Natural killer cell (primary cell): ENCODE measurements at regions not wholly inside any gene's neighbourhood (a gene's known extent, or its start where the extent isn't known, plus 50 kb on each side); places are given as distances from the start of the nearest gene placed in this dataset.

Source experiments
- ATAC-seq, 3 donors: fragments of 150-1000 bp in 2 of 3; fragments of 200-7000 bp in 1 of 3; cut with Tn5 transposase; 1 replicate in 1 of 3; 2 replicates in 2 of 3; pipeline ENCODE4 v1.10.0; 2021; ENCODE audit warnings: mild to moderate bottlenecking in 2 of 3, moderate library complexity in 2 of 3
- DNase-seq, 2 donors: peaks; one replicate each; pipeline versions ENCODE4 v3.0.0 to v3.0.0-alpha.2; 2013 to 2021; ENCODE audit warnings: mixed read lengths in 1 of 2
- H3K27ac ChIP-seq: one replicate; pipeline ENCODE4 v1.5.1; 2013; ENCODE audit warnings: mild to moderate bottlenecking, low read length
- H3K27me3 ChIP-seq: one replicate; pipeline ENCODE4 v1.6.1; 2013; ENCODE audit warnings: low read length; ENCODE audit not compliant: control insufficient read depth, insufficient read depth
- H3K36me3 ChIP-seq: one replicate; pipeline ENCODE4 v1.6.1; 2013; ENCODE audit warnings: low read length; ENCODE audit not compliant: control insufficient read depth, insufficient read depth
- H3K4me1 ChIP-seq: one replicate; pipeline ENCODE4 v1.6.1; 2013; ENCODE audit warnings: low read length; ENCODE audit not compliant: control insufficient read depth, insufficient read depth
- H3K4me3 ChIP-seq: one replicate; pipeline ENCODE4 v1.5.1; 2013; ENCODE audit warnings: low read length
- H3K9me3 ChIP-seq: one replicate; pipeline ENCODE4 v1.6.1; 2013; ENCODE audit warnings: low read length; ENCODE audit not compliant: control insufficient read depth, insufficient read depth
- H3K27ac Mint-ChIP-seq, 2 donors: one replicate each; pipeline ENCODE4 v1.8.0; 2022; ENCODE audit warnings: mild to moderate bottlenecking in 2 of 2, mixed read lengths in 2 of 2, moderate library complexity in 1 of 2
- H3K27me3 Mint-ChIP-seq, 2 donors: one replicate each; pipeline ENCODE4 v1.8.0; 2022; ENCODE audit warnings: low read depth in 2 of 2, mixed read lengths in 2 of 2
- H3K36me3 Mint-ChIP-seq: one replicate; pipeline ENCODE4 v1.8.0; 2022; ENCODE audit warnings: mixed read lengths
- H3K4me1 Mint-ChIP-seq, 2 donors: one replicate each; pipeline ENCODE4 v1.8.0; 2022; ENCODE audit warnings: mixed read lengths in 2 of 2
- H3K4me3 Mint-ChIP-seq: one replicate; pipeline ENCODE4 v1.8.0; 2022; ENCODE audit warnings: mild to moderate bottlenecking, moderate library complexity, mixed read lengths
- H3K9me3 Mint-ChIP-seq, 2 donors: one replicate each; pipeline ENCODE4 v1.8.0; 2022; ENCODE audit warnings: mixed read lengths in 2 of 2
- WGBS: methylation state at CpG from one replicate; pipeline ENCODE4 v1.1.7; 2013; ENCODE audit warnings: missing lambda C conversion rate; ENCODE audit not compliant: insufficient coverage; 5-methylcytosine and 5-hydroxymethylcytosine counted together
- intact Hi-C: fragments of 100-400 bp; cut with micrococcal nuclease; formaldehyde crosslinking; loops from one replicate; pipeline ENCODE4 v1.14.2; 2022
- TF ChIP-seq, protein P1 (sequence below): fragments of 200-600 bp; IDR thresholded peaks from one replicate; pipeline ENCODE4 v1.8.0; 2022; ENCODE audit warnings: antibody characterized with exemption

DNA sequence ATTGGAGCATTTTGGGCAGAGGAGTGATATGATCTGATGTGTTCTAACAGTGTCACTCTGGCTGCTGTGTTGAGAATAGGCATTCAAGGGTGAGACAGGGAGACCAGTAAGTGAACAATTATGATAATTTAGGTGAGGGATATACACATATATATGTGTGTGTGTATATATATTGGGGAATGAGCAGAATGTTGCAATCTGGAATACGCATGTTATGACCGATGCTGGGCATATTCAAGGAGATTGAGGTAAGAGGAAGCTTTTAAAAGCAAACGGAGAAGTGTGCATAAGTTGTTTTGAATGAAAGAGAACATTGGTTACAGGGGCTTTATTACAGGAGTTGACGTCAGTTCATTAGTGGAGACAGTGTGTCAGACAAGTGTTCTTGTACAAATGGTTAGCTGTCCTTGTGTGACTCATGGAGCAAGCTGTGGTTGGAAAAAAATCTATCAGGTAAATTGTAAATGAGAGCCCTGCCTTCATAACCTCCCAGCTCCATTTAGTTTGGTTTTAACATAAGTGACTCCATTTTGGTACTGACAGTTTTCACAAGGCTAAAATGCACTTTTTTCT, 442.5 kb upstream of the LCORL start:
- Mint-ChIP-seq H3K36me3 (no peaks in the 10 kb centered on the region), H3K9me3 (peaks cover 13 to 15% of the 10 kb centered on the region in 2 donors), H3K27me3 (no peaks in the 10 kb centered on the region), H3K4me3 (no peak overlapping the region), H3K27ac (no peak overlapping the region), H3K4me1 (no peaks in the 10 kb centered on the region)
- 63% methylated on average over 4 of the region's 4 CpGs for WGBS
- ATAC-seq (no peak), DNase-seq (no peak)
- Histone ChIP-seq H3K4me3 (no peak overlapping the region), H3K4me1 (no peaks in the 10 kb centered on the region), H3K27ac (no peak overlapping the region), H3K27me3 (no peaks in the 10 kb centered on the region), H3K36me3 (no peaks in the 10 kb centered on the region), H3K9me3 (no peaks in the 10 kb centered on the region)
- TF ChIP-seq, protein P1, sequence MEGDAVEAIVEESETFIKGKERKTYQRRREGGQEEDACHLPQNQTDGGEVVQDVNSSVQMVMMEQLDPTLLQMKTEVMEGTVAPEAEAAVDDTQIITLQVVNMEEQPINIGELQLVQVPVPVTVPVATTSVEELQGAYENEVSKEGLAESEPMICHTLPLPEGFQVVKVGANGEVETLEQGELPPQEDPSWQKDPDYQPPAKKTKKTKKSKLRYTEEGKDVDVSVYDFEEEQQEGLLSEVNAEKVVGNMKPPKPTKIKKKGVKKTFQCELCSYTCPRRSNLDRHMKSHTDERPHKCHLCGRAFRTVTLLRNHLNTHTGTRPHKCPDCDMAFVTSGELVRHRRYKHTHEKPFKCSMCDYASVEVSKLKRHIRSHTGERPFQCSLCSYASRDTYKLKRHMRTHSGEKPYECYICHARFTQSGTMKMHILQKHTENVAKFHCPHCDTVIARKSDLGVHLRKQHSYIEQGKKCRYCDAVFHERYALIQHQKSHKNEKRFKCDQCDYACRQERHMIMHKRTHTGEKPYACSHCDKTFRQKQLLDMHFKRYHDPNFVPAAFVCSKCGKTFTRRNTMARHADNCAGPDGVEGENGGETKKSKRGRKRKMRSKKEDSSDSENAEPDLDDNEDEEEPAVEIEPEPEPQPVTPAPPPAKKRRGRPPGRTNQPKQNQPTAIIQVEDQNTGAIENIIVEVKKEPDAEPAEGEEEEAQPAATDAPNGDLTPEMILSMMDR = no peak
- intact Hi-C loops = no loop called here

- Histone ChIP-seq H3K9me3 (no peaks in the 10 kb centered on the region), H3K36me3 (no peaks in the 10 kb centered on the region), H3K4me3 (no peak overlapping the region), H3K27me3 (no peaks in the 10 kb centered on the region), H3K27ac (no peak overlapping the region), H3K4me1 (no peaks in the 10 kb centered on the region)
- Mint-ChIP-seq H3K27me3 (no peaks in the 10 kb centered on the region), H3K36me3 (no peaks in the 10 kb centered on the region), H3K9me3 (peaks cover 2 to 9% of the 10 kb centered on the region in 2 donors), H3K4me3 (no peak overlapping the region), H3K27ac (no peak overlapping the region), H3K4me1 (no peaks in the 10 kb centered on the region)
- DNase-seq = no peak
- no peak for ATAC-seq
- 90% methylated on average over 3 of the region's 3 CpGs for WGBS
- TF ChIP-seq, protein P1 = no peak
- intact Hi-C loops = no loop called here
These were observed 436.9 kb upstream of the LCORL start for GRCh38 chr4:18458465-18458864.

- H3K27ac ChIP-seq = no peak overlapping the region
- Mint-ChIP-seq H3K27me3 (no peaks in the 10 kb centered on the region), H3K4me3 (no peak overlapping the region), H3K4me1 (no peaks in the 10 kb centered on the region), H3K9me3 (peaks cover 6 to 10% of the 10 kb centered on the region in 2 donors), H3K36me3 (no peaks in the 10 kb centered on the region), H3K27ac (no peak overlapping the region)
- H3K27me3 ChIP-seq = no peaks in the 10 kb centered on the region
- intact Hi-C loops = no loop called here
- no peaks in the 10 kb centered on the region for H3K36me3 ChIP-seq
- no peak for ATAC-seq
- no peaks in the 10 kb centered on the region for H3K9me3 ChIP-seq
- 86% methylated on average over 3 of the region's 3 CpGs for WGBS
- TF ChIP-seq, protein P1 = no peak
- DNase-seq = no peak
- no peaks in the 10 kb centered on the region for H3K4me1 ChIP-seq
- no peak overlapping the region for H3K4me3 ChIP-seq
These were observed 432.8 kb upstream of the LCORL start for GRCh38 chr4:18454349-18454748.

DNA sequence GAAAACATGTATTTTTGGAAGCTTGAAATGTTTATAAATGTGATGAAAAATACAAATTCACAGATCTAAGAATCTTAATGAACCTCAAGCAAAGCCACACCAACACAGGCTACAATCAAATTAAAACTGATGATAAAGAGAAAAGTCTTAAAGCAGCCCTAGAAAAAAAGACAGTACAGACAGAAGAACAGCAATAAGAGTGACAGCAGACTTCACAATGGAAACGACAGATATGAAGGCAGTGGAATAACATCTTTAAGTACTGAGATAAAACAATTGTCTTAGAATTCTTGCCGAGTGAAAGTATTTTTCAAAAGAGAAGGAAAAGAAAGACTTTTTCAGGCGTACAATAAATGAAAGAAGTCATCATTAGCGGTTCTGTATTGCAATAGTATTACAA, 423.6 kb upstream of the LCORL start:
- intact Hi-C loops = no loop called here
- ATAC-seq (no peak), DNase-seq (no peak)
- Mint-ChIP-seq H3K4me3 (no peak overlapping the region), H3K27ac (no peak overlapping the region), H3K27me3 (no peaks in the 10 kb centered on the region), H3K36me3 (no peaks in the 10 kb centered on the region), H3K9me3 (peaks cover 12 to 19% of the 10 kb centered on the region in 2 donors), H3K4me1 (no peaks in the 10 kb centered on the region)
- Histone ChIP-seq H3K9me3 (no peaks in the 10 kb centered on the region), H3K36me3 (no peaks in the 10 kb centered on the region), H3K4me1 (no peaks in the 10 kb centered on the region), H3K27me3 (no peaks in the 10 kb centered on the region), H3K27ac (no peak overlapping the region), H3K4me3 (no peak overlapping the region)
- 83% methylated on average over 2 of the region's 4 CpGs for WGBS
- TF ChIP-seq, protein P1 = no peak
